GM18505 (cell line): ENCODE measurements at regions not wholly inside any gene's neighbourhood (a gene's known extent, or its start where the extent isn't known, plus 50 kb on each side); places are given as distances from the start of the nearest gene placed in this dataset.

Experiments
- ATAC-seq: cut with Tn5 transposase; IDR thresholded peaks from one replicate; pipeline ENCODE4 v1.9.1; 2021; ENCODE audit not compliant: unreplicated experiment
- POLR2A ChIP-seq: IDR thresholded peaks from 4 replicates; pipeline ENCODE4 v1.6.1; 2011; ENCODE audit warnings: borderline replicate concordance; ENCODE audit not compliant: insufficient read depth, insufficient read length; ENCODE audit errors: extremely low read depth

- no peak for TF ChIP-seq POLR2A
- no peak for ATAC-seq
Observed at GRCh38 chr5:68387074-68387796, 171.7 kb downstream of the PIK3R1 start.

GRCh38 chr5:68389618-68390017, 174.1 kb downstream of the PIK3R1 start:
- no peak for ATAC-seq
- TF ChIP-seq POLR2A: no peak

- no peak for TF ChIP-seq POLR2A
- ATAC-seq: no peak
Observed at GRCh38 chr5:68392617-68393016, 177.1 kb downstream of the PIK3R1 start.

- no peak for ATAC-seq
- TF ChIP-seq POLR2A: no peak
Observed at GRCh38 chr5:68395302-68395701, 179.7 kb downstream of the PIK3R1 start.

GRCh38 chr5:68395926-68396511, 180.5 kb downstream of the PIK3R1 start:
- no peak for ATAC-seq
- no peak for TF ChIP-seq POLR2A

- ATAC-seq: no peak
Observed at GRCh38 chr5:68396722-68397121, 181.2 kb downstream of the PIK3R1 start.

GRCh38 chr5:68398146-68398812, 182.7 kb downstream of the PIK3R1 start:
- no peak for ATAC-seq
- TF ChIP-seq POLR2A: no peak

More at GRCh38 chr5:68396722-68397121, 181.2 kb downstream of the PIK3R1 start:
- no peak for TF ChIP-seq POLR2A

GRCh38 chr5:68403301-68403700, 187.7 kb downstream of the PIK3R1 start:
- ATAC-seq: no peak
- no peak for TF ChIP-seq POLR2A

GRCh38 chr5:68404246-68404645, 188.7 kb downstream of the PIK3R1 start:
- TF ChIP-seq POLR2A: no peak
- no peak for ATAC-seq

- TF ChIP-seq POLR2A: no peak
- no peak for ATAC-seq
Observed at GRCh38 chr5:68405026-68405684, 189.6 kb downstream of the PIK3R1 start.

GRCh38 chr5:68405784-68406743, 190.5 kb downstream of the PIK3R1 start:
- peak; percentile 24 for ATAC-seq
- no peak for TF ChIP-seq POLR2A

GRCh38 chr5:68406767-68407241, 191.2 kb downstream of the PIK3R1 start:
- peak; percentile 76 for ATAC-seq
- TF ChIP-seq POLR2A: no peak
